ENCODE measurements at regions not wholly inside any gene's neighbourhood (a gene's known extent, or its start where the extent isn't known, plus 50 kb on each side); places are given as distances from the start of the nearest gene placed in this dataset.
A peak's percentile ranks its signal among the peaks of the same experiment; 100 is the strongest.

- DNase-seq (ENCODE audit: extremely low spot score in 2 of 2), result no peak
- Histone ChIP-seq H3K36me3 (no peaks in the 10 kb centered on the region), H3K4me1 (peaks cover 15% of the 10 kb centered on the region), H3K27me3 (no peaks in the 10 kb centered on the region), H3K4me3 (no peak overlapping the region), H3K9me3 (no peaks in the 10 kb centered on the region), H3K27ac (no peak overlapping the region)
- intact Hi-C loops (cut with DNase I), result no loop called here
- TF ChIP-seq CTCF (IDR thresholded peaks at IDR 0.05) (no peak), POLR2AphosphoS5 (IDR thresholded peaks at IDR 0.05; ENCODE audit: insufficient read depth in 1 of 2, low read depth in 1 of 2) (no peak), POLR2A (IDR thresholded peaks at IDR 0.05) (no peak)
These were observed 75.5 kb upstream of the GLI2 start for GRCh38 chr2:120660056-120660694.

- no peak overlapping the region for H3K4me3 ChIP-seq
These were observed 74.8 kb upstream of the GLI2 start for GRCh38 chr2:120660771-120661459.

GRCh38 chr2:120661551-120661950, 74.1 kb upstream of the GLI2 start:
- Histone ChIP-seq H3K27ac (no peak overlapping the region), H3K9me3 (no peaks in the 10 kb centered on the region), H3K27me3 (no peaks in the 10 kb centered on the region), H3K4me3 (no peak overlapping the region), H3K36me3 (no peaks in the 10 kb centered on the region), H3K4me1 (peaks cover 15% of the 10 kb centered on the region)
- intact Hi-C loops (cut with DNase I), result no loop called here
- peak in 1 of 2 donors; percentile 89 for DNase-seq (ENCODE audit: extremely low spot score in 2 of 2)
- TF ChIP-seq POLR2AphosphoS5 (IDR thresholded peaks at IDR 0.05; ENCODE audit: insufficient read depth in 1 of 2, low read depth in 1 of 2) (no peak), CTCF (IDR thresholded peaks at IDR 0.05) (no peak), POLR2A (IDR thresholded peaks at IDR 0.05) (no peak)

More at GRCh38 chr2:120660771-120661459, 74.8 kb upstream of the GLI2 start:
- H3K9me3 ChIP-seq, result no peaks in the 10 kb centered on the region
- no peaks in the 10 kb centered on the region for H3K36me3 ChIP-seq
- H3K4me1 ChIP-seq, result peaks cover 15% of the 10 kb centered on the region
- TF ChIP-seq POLR2AphosphoS5 (IDR thresholded peaks at IDR 0.05; ENCODE audit: insufficient read depth in 1 of 2, low read depth in 1 of 2) (no peak), POLR2A (IDR thresholded peaks at IDR 0.05) (no peak), CTCF (IDR thresholded peaks at IDR 0.05) (no peak)
- peak in 1 of 2 donors; percentile 67 for DNase-seq (ENCODE audit: extremely low spot score in 2 of 2)
- no peaks in the 10 kb centered on the region for H3K27me3 ChIP-seq
- no peak overlapping the region for H3K27ac ChIP-seq
- intact Hi-C loops (cut with DNase I), result no loop called here

- no peak for DNase-seq (ENCODE audit: extremely low spot score in 2 of 2)
- intact Hi-C loops (cut with DNase I), result no loop called here
These were observed 73.6 kb upstream of the GLI2 start for GRCh38 chr2:120662046-120662445.

More at GRCh38 chr2:120662046-120662445, 73.6 kb upstream of the GLI2 start:
- Histone ChIP-seq H3K4me3 (no peak overlapping the region), H3K4me1 (peaks cover 15% of the 10 kb centered on the region), H3K27me3 (no peaks in the 10 kb centered on the region), H3K9me3 (no peaks in the 10 kb centered on the region), H3K36me3 (no peaks in the 10 kb centered on the region), H3K27ac (no peak overlapping the region)
- TF ChIP-seq POLR2A (IDR thresholded peaks at IDR 0.05) (no peak), CTCF (IDR thresholded peaks at IDR 0.05) (no peak), POLR2AphosphoS5 (IDR thresholded peaks at IDR 0.05; ENCODE audit: insufficient read depth in 1 of 2, low read depth in 1 of 2) (no peak)

Data from vagina (tissue), 2 donors.